Loucy (cell line): ENCODE measurements at regions not wholly inside any gene's neighbourhood (a gene's known extent, or its start where the extent isn't known, plus 50 kb on each side); places are given as distances from the start of the nearest gene placed in this dataset.

ENCODE experiments used
- H2AFZ ChIP-seq: fragments of 200-600 bp; sonication (generic); 2 replicates; pipeline ENCODE4 v1.6.0; 2016; ENCODE audit warnings: antibody characterized with exemption, mild to moderate bottlenecking, low read length, moderate library complexity
- H3F3A ChIP-seq: fragments of 200-600 bp; 2 replicates; pipeline ENCODE4 v1.6.0; 2016; ENCODE audit warnings: antibody characterized with exemption, low read depth, mild to moderate bottlenecking
- H3K27me3 ChIP-seq: fragments of 200-600 bp; sonication (generic); 2 replicates; pipeline ENCODE4 v1.6.1; 2014; ENCODE audit warnings: low read length, mild to moderate bottlenecking; ENCODE audit not compliant: insufficient read depth, poor library complexity, severe bottlenecking
- H3K36me3 ChIP-seq: fragments of 200-600 bp; sonication (generic); 2 replicates; pipeline ENCODE4 v1.6.1; 2016; ENCODE audit warnings: low read length; ENCODE audit not compliant: insufficient read depth
- H3K4me1 ChIP-seq: fragments of 200-600 bp; sonication (generic); 2 replicates; pipeline ENCODE4 v1.5.1; 2014; ENCODE audit warnings: low read length, mild to moderate bottlenecking; ENCODE audit not compliant: insufficient read depth, poor library complexity, severe bottlenecking
- H3K4me2 ChIP-seq: fragments of 200-600 bp; sonication (generic); 2 replicates; pipeline ENCODE4 v1.6.0; 2014; ENCODE audit warnings: antibody characterized with exemption, low read length, low read depth, mild to moderate bottlenecking; ENCODE audit not compliant: poor library complexity, severe bottlenecking
- H3K4me3 ChIP-seq: fragments of 200-600 bp; sonication (generic); 2 replicates; pipeline ENCODE4 v1.5.1; 2014; ENCODE audit warnings: low read length, mild to moderate bottlenecking, mixed read lengths; ENCODE audit not compliant: poor library complexity, severe bottlenecking
- H3K79me2 ChIP-seq: fragments of 200-600 bp; sonication (generic); 2 replicates; pipeline ENCODE4 v1.6.1; 2014; ENCODE audit warnings: low read length; ENCODE audit not compliant: insufficient read depth
- H3K9ac ChIP-seq: fragments of 200-600 bp; sonication (generic); 2 replicates; pipeline ENCODE4 v1.6.0; 2014; ENCODE audit warnings: mild to moderate bottlenecking, low read depth, low read length, moderate library complexity; ENCODE audit not compliant: poor library complexity, severe bottlenecking
- H3K9me2 ChIP-seq: fragments of 200-600 bp; sonication (generic); replicated peaks from 2 replicates; pipeline ENCODE4 v1.6.1; 2016; ENCODE audit warnings: low read depth, low read length, mixed read lengths
- H3K9me3 ChIP-seq: fragments of 200-600 bp; sonication (generic); 2 replicates; pipeline ENCODE4 v1.6.1; 2014; ENCODE audit warnings: mild to moderate bottlenecking, antibody characterized with exemption, low read length, low read depth; ENCODE audit not compliant: insufficient read depth
- H4K20me1 ChIP-seq: fragments of 200-600 bp; sonication (generic); 2 replicates; pipeline ENCODE4 v1.6.0; 2014; ENCODE audit warnings: antibody characterized with exemption, low read length, mild to moderate bottlenecking; ENCODE audit not compliant: insufficient read depth, poor library complexity, severe bottlenecking
- EZH2phosphoT487 ChIP-seq: fragments of 200-600 bp; IDR thresholded peaks from 2 replicates; pipeline ENCODE4 v1.6.1; 2018; ENCODE audit warnings: antibody characterized with exemption, mild to moderate bottlenecking, moderate library complexity, borderline replicate concordance
- TF ChIP-seq, protein P1 (sequence below): fragments of 200-600 bp; sonication (generic); conservative IDR thresholded peaks from 2 replicates; pipeline ENCODE4 v1.5.1; 2014; ENCODE audit warnings: mild to moderate bottlenecking, antibody characterized with exemption, low read length

DNA sequence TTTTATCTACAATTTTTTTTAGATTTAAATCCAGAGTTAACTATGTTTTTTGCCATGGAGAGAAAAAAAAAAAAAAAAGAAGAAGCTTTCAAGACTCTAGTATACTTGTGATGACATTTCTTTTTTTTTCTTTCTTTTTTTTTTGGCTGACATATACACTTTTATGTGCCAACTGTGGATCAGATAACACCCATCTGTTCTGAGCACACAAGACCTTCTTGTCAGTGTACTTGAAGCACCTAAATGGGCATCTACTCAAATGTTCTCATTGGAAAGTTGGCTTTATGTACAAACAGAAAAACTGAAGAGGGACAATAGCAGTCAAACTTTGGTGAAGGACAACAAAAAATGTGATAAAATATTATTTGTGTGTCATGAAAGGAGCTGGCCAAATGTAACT, 904.5 kb downstream of the GRIK2 start:
- Histone ChIP-seq H3F3A (no peaks in the 10 kb centered on the region), H4K20me1 (no peaks in the 10 kb centered on the region), H3K9me3 (no peaks in the 10 kb centered on the region), H3K9me2 (no peaks in the 10 kb centered on the region), H3K9ac (no peak overlapping the region), H3K27me3 (no peaks in the 10 kb centered on the region), H3K4me1 (no peaks in the 10 kb centered on the region), H2AFZ (no peak overlapping the region), H3K4me2 (no peak overlapping the region), H3K4me3 (no peak overlapping the region), H3K79me2 (no peaks in the 10 kb centered on the region), H3K36me3 (no peaks in the 10 kb centered on the region)
- TF ChIP-seq EZH2phosphoT487, result no peak
- TF ChIP-seq, protein P1, sequence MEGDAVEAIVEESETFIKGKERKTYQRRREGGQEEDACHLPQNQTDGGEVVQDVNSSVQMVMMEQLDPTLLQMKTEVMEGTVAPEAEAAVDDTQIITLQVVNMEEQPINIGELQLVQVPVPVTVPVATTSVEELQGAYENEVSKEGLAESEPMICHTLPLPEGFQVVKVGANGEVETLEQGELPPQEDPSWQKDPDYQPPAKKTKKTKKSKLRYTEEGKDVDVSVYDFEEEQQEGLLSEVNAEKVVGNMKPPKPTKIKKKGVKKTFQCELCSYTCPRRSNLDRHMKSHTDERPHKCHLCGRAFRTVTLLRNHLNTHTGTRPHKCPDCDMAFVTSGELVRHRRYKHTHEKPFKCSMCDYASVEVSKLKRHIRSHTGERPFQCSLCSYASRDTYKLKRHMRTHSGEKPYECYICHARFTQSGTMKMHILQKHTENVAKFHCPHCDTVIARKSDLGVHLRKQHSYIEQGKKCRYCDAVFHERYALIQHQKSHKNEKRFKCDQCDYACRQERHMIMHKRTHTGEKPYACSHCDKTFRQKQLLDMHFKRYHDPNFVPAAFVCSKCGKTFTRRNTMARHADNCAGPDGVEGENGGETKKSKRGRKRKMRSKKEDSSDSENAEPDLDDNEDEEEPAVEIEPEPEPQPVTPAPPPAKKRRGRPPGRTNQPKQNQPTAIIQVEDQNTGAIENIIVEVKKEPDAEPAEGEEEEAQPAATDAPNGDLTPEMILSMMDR, result no peak
